AG08396 (cell line): ENCODE measurements at regions not wholly inside any gene's neighbourhood (a gene's known extent, or its start where the extent isn't known, plus 50 kb on each side); places are given as distances from the start of the nearest gene placed in this dataset.
"Not testable (repeated sequence)": the region's sequence is repeated elsewhere in the genome, so short reads cannot be mapped to it uniquely, and the experiment has no call there.

Experiments used
- DNase-seq: peaks from one replicate; pipeline ENCODE4 v3.0.0; 2012; ENCODE audit warnings: low spot score, mixed read lengths

- DNase-seq = no peak
Observed at GRCh38 chr10:44267007-44267406, 117.9 kb downstream of the CXCL12 start.

GRCh38 chr10:44264244-44264643, 120.7 kb downstream of the CXCL12 start:
- DNase-seq = no peak

- no peak for DNase-seq
Observed at GRCh38 chr10:44263771-44264170, 121.1 kb downstream of the CXCL12 start.

- no peak for DNase-seq
Observed at GRCh38 chr10:44262551-44263251, 122.2 kb downstream of the CXCL12 start.

GRCh38 chr10:44261710-44262455, 123.0 kb downstream of the CXCL12 start:
- DNase-seq = peak; percentile 17

- no peak for DNase-seq
Observed at GRCh38 chr10:44261296-44261695, 123.6 kb downstream of the CXCL12 start.

GRCh38 chr10:44260286-44260928, 124.5 kb downstream of the CXCL12 start:
- DNase-seq = no peak

DNA sequence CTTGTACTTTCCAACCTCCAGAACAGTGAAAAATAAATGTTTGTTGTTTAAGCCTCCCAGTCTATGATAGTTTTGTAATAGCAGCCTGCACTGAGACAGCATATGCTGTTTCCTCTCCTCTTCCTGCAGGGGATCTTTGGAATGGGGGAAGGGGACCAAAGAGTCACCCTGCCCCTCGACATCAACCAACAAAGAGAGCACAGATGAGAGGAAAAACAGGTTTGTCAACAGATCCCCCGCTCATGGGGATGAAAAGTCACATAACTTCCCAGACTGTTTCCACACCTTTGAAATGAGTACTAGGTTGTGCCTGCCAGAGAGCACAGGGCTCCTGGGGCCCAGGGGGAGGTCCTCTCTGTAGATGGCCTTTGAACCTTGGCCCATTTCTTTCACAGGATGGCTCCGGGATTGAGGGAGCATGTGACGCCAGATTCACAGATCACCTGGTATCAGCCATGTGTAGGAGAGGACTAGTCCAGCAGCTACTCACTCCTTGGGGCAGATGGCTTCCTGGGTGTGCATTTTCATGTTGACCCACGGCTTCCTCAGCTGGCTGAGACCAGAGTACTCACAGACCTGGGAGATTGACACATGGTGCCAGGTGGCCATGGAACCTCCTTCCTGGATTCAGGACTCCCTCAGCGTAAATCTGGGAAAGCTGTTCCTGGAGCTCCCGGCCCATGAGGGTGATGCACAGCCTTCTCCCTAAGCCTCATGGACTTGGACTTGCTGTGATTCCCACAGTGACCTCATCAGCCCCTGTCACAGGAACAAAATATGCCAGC, 125.6 kb downstream of the CXCL12 start:
- no peak for DNase-seq

DNA sequence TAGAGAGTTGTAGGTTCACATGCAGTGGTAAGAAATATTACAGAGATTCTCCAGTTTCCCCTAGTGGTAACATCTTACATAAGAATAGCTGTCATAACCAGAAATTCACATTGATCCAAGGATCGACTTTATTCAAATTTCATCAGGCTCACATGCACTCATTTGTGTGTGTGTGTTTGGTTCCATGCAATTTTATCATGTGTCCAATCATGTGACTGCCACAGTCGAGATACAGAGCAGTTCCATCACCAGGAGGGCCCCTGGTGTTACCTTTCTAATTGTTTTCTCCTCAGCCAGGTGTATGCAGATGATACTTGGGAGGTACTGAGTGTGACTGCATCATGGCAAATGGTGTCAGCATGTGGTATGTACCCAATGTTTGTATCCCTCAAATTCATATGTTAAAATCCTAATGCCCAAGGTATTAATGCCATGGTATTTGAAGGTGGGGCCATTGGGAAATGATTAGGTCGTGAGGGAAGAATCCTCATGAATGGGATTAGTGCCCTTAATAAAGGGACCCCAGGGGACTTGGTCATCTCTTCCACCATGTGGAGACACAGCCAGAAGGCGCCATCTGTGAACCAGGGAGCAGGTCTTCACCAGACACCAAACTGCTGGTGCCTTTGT, 126.3 kb downstream of the CXCL12 start:
- no peak for DNase-seq

- DNase-seq = no peak
Observed at GRCh38 chr10:44258019-44258418, 126.9 kb downstream of the CXCL12 start.

GRCh38 chr10:44253769-44254462, 131.0 kb downstream of the CXCL12 start:
- DNase-seq = peak; percentile 68

GRCh38 chr10:44252631-44253030, 132.3 kb downstream of the CXCL12 start:
- DNase-seq = not testable (repeated sequence)

DNA sequence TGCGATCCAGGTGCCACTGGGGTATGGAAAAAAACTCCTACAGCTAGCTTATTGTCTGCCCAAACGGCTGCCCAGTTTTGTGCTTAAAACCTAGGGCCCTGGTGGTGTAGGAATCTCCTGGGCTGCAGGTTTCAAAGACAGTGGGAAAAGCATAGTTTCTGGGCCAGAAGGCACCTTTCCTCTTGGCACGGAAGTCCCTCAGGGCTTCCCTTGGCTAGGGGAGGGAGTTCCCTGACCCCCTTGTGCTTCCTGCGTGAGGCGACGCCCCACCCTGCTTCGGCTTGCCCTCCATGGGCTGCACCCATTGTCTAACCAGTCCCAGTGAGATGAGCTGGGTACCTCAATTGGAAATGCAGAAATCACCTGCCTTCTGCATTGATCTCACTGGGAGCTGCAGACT, 135.0 kb downstream of the CXCL12 start:
- not testable (repeated sequence) for DNase-seq

DNA sequence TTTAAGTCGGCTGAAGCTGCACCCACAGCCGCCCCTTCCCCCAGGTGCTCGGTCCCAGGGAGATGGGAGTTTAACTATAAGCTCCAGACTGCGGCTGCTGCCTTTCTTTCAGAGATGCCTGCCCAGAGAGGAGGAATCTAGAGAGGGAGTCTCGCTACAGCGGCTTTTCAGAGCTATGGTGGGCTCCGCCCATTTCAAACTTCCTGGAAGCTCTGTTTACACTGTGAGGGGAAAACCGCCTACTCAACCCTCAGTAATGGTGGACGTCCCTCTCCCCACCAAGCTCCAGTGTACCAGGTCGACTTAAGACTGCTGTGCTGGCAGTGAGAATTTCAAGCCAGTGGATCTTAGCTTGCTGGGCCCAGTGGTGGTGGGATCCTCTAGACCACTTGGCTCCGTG, 135.4 kb downstream of the CXCL12 start:
- no peak for DNase-seq

DNA sequence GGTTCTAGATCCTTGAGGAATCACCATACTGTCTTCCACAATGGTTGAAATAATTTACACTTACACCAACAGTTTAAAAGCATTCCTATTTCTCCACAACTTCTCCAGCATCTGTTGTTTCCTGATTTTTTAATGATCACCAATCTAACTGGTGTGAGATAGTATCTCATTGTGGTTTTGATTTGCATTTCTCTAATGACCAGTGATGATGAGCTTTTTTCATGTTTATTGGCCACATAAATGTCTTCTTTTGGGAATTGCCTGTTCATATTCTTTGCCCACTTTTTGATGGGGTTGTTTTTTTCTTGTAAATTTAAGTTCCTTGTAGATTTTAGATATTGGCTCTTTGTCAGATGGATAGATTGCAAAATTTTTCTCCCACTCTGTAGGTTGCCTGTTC, 138.2 kb downstream of the CXCL12 start:
- DNase-seq = not testable (repeated sequence)

DNA sequence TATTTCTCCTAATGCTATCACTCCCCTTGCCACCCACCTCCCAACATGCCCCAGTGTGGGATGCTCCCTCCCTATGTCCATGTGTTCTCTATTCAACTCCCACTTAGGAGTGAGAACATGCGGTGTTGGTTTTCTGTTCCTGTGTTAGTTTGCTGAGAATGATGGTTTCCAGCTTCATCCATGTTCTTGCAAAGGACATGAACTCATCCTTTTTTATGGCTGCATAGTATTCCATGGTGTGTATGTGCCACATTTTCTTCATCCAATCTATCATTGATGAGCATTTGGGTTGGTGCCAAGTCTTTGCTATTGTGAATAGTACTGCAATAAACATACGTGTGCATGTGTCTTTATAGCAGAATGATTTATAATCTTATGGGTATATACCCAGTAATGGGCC, 138.6 kb downstream of the CXCL12 start:
- DNase-seq = not testable (repeated sequence)

DNA sequence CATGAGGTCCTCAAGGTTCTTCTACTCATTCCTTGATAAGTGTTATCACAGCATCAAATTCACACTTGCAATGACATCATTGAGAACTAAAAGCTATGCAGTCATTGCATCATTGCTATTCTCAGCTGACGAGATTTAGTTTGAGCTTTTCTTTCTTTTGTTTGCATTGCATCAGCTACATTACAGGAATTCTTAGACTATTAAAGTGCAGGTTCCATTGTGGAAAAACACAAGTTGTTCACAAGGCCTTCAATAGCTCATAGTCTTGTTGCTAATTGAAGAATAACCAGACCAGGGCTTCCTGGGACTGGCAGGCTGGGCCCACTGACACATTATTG, 139.3 kb downstream of the CXCL12 start:
- DNase-seq = no peak

DNA sequence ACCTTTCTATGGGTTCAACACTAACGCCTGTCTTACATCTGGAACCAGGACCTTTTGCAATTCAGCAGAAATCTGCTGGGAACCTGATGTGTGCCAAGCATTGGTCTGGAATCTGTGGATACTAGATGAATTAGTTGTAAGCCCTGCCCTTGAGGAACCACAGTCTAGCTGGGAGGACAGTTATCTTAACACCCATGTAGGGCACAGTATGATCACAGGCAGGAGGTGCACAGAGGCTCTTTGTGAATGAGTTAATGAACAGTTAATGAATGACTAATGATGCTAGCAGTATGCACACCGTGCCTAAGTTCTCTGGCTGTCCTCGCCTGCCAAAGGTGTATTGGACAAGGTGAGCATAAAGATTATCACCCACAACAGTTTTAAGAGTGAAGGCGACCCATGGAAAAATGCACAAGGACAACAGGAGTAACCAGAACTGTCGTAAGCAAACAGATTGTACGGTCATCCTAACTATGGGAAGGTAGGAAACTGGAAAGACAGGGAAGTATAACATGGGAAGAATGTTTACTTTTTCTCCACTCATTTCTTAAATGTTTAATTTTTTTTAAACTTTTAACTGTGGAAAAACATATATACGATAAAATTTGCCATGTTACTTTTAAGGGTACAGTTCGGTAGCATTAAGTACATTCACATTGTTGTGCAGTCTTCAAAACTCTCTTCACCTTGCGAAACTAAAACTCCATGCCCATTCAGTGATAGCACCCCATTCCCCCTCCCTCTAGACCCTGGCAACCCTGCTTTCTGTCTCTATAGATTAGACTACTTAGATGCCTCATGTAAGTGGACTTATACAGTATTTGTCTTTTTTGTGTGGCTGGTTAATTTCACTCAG, 139.9 kb downstream of the CXCL12 start:
- no peak for DNase-seq

DNA sequence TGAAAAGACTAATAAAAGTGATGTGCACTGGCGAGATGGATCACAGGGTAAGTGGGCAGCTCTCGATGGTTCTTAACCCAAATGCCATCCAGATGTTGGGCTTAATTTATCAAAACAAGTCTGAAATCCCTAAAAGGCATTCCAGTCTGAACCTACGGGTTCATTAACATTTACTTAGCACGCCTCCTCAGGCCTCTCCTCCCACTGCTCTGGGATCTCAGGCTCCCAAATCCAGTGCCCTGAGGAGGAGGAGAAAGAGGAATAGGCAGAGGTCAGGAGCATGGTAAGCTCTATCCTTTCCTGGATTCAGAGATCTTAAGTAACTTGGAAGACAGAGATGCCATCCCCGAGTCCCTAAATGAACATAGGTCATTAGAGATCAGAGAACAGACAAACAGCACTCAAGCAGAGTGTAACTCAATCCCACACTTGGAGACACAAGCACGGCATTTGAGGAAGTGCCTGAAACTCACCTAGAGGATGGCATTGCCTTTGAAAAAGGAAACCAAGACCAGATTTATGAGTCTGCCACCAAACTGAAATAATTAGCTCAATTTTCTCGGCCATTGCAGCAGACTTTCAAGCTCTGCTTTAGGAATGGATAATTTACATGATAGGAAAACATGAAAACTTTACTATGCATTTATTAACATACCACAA, 140.9 kb downstream of the CXCL12 start:
- no peak for DNase-seq

DNA sequence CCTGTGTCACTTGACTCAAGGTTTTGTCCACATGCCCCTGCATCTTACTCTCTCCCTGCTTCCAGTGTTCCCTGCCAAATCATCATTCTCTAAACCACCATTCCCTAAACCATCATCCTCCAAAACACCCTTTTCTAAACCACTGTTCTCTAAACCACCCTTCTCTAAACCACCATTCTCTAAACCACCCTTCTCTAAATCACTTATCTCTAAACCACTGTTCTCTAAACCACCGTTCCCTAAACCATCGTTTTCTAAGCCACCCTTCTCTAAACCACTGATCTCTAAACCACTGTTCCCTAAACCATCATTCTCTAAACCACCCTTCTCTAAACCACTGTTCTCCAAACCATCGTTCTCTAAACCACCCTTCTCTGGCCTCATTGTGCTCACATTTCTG, 142.1 kb downstream of the CXCL12 start:
- no peak for DNase-seq
